Hepatic stellate cell (primary cell): ENCODE measurements at regions not wholly inside any gene's neighbourhood (a gene's known extent, or its start where the extent isn't known, plus 50 kb on each side); places are given as distances from the start of the nearest gene placed in this dataset.

Experiments used
- DNase-seq: peaks from one replicate; pipeline ENCODE4 v3.0.0; 2011; ENCODE audit warnings: low spot score

GRCh38 chr4:62135565-62136156 is 935.5 kb downstream of the ADGRL3 start:
- no peak for DNase-seq

- no peak for DNase-seq
Measured at GRCh38 chr4:62133977-62134376, 933.9 kb downstream of the ADGRL3 start.

GRCh38 chr4:62133101-62133897 is 933.2 kb downstream of the ADGRL3 start:
- DNase-seq = no peak

GRCh38 chr4:62131049-62131448 is 930.9 kb downstream of the ADGRL3 start:
- no peak for DNase-seq

- DNase-seq = no peak
Measured at GRCh38 chr4:62130637-62131036, 930.5 kb downstream of the ADGRL3 start.

GRCh38 chr4:62130230-62130629 is 930.1 kb downstream of the ADGRL3 start:
- DNase-seq = no peak
